Stimulated activated CD8-positive, alpha-beta memory T cell treated with anti-CD3 and anti-CD28 coated beads, Interleukin-12 subunit alpha, Interleukin-12 subunit beta, amount 100 ng/mL, for 1 hour (primary cell): ENCODE measurements at regions not wholly inside any gene's neighbourhood (a gene's known extent, or its start where the extent isn't known, plus 50 kb on each side); places are given as distances from the start of the nearest gene placed in this dataset.

Experiments used
- DNase-seq: peaks from one replicate; pipeline ENCODE4 v3.0.0-alpha.2; 2020; ENCODE audit warnings: low read depth

DNA sequence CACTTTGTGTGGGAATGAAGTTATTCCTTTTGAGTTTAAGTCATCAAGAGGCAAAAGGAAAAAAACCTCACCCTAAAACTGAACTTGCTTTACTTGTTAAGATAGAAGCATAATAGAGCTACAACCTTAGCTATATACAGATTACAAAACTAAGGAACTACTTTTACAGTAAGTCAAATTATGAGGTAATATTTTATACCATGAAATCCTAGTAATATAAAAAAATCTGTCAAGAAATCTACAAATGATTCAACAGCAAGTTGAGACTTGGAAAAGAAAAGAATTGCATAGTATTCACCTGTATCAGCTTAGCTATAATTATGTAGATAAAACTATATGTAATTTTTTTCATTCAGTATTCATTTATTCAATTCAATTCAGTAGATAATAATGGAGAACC, 335.3 kb downstream of the KLF5 start:
- DNase-seq, result no peak

DNA sequence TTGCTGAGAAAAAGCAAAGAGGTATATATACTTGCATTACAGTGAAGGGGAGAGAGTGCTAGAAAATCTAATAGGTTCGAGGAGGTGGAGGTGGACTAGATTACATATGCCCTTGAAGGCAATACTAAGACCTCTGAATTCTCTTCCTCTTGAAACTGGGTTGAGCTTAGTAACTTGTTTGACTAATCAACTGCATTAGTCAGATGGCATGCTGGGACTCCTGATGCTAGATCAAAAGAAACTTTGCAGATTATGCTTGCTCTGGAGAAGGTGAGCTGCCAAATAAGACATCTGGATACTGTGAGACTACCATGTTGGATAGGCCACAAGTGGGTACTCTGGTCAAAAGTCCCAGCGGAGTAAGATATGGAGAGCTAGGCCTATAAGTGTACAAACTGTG, 331.3 kb downstream of the KLF5 start:
- DNase-seq, result no peak

DNA sequence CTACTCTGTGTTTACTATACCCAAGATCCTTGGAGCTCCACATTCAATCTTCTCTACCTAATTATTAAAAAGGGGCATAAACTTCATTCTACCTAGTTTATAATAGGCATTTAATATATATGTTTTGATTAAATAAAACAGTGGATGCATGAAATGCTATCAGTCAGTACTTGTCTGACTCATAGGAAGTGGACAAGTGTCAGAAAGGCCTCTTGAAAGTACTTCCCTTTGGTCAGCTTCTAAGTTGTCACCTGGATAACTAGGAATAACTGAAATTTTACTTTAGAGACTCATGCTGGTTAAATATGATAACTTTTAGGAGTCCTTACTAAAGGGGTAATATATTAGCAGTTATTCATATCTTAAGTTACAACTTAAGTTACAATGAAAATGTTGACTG, 329.8 kb downstream of the KLF5 start:
- DNase-seq, result no peak

DNA sequence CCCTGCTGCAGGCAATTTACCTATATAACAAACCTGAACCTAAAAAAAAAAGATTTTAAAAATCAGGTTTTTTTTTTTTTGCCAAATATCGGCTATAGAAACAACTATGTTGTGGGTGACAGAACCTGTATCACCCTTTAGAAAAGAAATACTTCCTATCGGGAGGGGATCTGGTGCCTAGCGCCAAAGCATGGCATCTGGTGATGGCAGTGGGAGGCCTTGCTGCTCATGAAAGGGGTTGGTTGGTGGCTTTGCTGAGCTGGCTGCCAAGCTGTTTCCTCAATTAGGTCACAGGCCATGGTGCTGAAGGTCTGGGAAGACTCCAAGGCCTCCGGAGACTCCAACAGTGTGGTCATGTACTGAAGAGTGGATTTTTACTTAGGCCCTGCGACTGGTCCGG, 328.5 kb downstream of the KLF5 start:
- DNase-seq, result no peak

DNA sequence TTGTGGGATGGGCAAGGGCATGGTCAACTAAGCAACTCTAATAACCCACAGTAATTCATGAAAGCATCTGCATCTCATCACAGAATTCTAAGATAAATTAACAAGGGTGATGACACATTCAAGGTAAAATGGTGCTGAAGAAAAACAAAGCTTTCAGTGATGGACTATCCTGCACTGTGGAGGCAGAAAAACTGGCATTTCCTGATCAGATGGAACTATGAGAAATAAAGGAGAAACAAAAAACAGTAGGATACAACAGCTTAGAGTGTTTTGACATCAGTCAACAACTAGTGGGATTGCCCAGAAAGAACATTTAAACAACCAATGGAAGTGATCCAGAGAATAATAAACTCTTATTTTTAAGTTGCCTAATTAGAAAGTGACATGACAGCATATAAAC, 327.0 kb downstream of the KLF5 start:
- no peak for DNase-seq

DNA sequence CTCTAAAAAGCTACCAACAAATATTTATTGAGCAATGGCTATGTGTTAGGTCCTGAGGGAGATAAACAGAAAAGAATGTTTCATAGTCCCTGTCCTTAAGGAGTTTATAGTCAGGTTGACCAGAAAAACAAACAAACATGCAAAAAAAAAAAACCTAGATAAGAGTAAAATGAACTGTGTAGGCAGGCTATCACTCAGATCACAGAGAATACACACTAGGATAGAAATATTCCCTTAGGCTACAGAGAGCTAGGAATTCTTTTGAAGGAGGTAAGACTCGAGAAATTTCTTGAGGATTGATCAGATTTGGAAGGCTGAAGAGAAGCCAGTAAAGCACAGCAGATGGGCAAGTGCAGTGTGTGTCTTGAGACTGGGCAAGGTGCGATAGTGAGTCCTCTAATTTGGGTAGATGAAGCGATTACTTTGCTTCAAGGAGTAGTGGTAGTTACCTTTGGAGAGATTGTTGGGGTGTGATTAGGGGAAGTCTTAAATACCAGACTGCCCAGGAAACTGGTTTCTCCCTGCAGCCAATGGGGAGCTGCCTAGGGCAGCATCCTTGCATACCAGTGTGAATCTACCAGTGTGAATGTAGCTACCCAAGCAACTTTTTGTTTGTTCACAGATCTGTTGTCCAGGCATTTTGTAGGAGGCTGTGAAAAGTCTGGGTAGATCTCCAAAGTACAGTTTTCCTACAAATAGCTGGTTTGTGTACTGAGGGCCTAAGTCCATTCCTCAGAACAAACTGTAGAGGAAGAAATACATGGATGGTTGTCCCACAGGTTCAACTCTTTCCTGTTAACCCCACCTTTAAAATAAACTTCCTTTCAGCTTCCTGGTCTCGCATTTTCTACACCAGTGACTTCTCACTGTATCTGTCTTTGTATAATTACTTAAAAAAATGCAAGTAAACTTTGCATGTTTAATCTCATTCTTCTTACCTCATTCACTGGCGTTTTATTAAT, 314.1 kb downstream of the KLF5 start:
- DNase-seq, result no peak

DNA sequence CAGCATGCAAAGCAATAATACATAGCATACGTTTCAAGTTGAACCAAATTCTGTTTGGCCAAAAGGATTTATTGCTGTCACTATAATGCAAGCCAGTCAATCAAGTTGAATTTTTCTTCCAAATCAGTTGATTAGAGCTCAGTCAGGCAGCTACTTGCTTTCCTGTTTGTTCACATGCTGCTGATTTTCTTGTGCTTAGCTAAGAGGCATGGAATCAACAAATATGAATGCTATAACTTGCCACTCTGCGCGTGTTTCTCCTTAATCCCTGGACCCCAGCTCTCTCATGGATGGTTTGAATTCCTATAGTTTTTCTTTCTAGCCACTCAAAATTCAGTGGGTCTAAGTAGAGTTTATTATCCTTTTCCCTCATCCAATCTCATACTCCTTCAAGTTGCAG, 311.3 kb downstream of the KLF5 start:
- no peak for DNase-seq

DNA sequence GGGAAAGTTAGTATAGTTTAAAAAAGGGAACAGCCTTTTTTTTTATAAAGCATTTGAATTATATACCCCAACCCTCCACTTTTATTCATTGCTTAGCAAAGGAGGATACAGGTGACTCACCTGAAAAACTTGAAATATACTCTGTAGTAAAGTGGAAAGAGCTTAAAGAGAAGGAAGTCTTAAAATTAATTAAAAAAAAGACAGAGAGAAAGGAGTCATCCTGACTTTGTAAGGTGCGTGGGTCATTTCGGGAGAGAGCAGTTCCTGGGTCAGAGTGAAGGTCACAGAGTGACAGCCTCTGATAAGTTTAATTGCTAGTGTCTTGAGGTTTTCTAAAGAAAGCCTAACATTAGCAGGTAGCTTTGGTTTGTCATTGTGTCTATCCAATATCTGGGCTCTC, 310.3 kb downstream of the KLF5 start:
- DNase-seq, result no peak

DNA sequence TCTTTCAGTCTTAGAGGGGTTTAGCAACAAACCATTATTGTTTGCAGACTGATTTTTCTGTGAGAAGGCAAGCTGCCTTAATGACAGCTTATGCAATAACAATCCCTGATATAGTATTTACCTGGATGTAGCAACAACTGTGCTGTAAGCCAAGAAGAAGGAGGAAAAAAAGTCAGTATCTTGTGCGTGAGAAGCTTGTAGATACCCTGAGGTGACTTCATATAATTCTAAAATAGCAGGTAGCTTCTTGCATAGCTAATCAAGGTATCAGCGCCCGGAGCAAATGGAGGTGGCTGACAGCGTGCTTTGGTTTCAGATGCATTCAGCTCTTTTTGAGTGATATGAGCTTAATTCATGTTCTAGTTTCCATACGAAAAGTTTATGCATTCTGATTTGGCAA, 309.8 kb downstream of the KLF5 start:
- no peak for DNase-seq

DNA sequence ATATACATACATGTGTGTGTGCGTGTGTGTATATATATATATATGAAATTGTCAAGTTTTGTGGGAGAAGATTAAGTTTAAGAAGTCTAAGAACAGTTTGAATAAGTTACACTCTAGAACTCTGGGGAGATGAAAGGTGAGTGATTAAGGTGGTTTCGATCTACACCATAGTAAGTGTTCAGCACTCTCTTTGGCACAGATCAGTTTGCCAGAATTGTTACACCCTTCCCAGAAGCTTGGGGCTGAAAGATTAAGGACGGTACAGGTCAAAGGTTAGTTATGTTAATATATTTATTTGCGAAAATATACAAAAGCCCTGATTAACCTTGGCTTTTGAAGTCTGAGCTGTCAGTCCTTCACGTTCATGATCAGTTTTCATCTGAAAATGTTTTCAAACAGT, 309.1 kb downstream of the KLF5 start:
- no peak for DNase-seq

DNA sequence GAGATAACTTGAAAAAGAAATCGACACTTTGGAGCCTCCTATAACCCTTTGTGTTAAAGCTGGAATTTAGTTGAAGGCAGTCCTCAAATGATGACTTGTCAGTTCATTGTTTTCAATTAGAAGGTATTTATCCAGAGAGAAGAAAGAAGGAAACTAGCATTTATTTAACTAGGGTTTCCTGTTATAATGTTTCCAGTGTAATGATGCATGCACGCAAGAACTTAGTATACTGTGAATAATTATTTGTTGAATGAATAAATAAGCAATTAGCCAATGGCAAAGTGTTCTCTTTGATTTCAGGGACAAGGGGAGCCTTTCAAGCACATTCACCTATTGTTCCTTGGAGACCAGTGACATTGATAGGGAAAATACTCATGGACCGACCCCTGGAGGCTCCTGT, 307.4 kb downstream of the KLF5 start:
- DNase-seq, result no peak

DNA sequence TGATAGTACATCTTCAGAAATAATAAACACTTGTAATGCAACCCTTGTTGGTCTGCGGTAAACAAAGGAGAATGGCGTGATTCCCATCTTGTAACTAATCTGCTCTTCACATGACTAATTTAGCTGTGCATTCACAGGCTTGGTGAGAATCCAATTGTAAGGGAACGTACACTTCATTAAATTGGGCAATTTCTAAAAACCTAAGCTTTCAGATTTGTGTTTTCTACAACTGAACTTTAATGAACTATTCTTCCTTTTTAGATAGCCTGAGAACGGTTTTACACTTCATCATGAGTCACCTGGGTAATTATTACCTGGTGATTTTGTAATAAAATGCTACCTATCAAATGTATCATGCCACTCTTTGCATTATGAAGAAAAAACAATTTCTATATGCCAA, 306.9 kb downstream of the KLF5 start:
- DNase-seq, result no peak

DNA sequence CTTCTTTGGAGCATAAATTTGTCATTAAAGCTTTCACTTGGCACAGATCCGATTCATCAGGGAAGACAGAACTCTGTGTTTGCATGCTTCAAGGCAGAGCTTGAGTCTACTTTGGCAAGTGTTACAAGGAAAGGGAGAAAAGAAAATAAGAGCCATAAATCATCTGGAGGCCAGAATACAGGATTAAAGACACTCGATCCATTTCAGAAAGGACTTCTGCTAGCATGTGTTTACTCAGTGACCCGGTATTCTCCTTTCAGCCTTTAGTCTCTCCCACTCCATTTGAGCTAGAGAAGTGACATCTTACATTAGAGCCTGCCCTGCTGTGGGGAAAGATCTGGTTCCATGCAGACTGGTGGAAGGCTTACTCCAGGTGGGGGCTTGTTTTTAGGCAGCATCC, 306.4 kb downstream of the KLF5 start:
- no peak for DNase-seq

DNA sequence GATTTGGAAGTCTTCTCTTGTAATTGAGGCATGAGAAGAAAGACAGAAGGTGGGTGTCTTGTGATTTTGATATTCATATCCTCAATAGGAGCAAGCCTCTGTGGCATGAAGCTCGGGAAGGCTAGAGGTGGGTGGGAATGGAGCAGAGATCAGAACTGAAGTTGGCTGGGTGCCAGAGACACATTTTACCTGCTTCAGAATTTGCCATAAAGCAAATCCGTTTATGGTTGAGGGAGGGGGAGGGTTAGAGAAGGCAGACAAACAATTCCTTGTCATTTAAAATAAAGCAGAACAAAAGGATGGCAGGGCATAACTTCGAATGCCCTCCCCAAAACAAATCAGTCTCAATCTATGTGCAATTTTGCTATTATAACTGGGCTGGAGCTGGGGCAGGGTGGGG, 305.9 kb downstream of the KLF5 start:
- DNase-seq, result no peak

DNA sequence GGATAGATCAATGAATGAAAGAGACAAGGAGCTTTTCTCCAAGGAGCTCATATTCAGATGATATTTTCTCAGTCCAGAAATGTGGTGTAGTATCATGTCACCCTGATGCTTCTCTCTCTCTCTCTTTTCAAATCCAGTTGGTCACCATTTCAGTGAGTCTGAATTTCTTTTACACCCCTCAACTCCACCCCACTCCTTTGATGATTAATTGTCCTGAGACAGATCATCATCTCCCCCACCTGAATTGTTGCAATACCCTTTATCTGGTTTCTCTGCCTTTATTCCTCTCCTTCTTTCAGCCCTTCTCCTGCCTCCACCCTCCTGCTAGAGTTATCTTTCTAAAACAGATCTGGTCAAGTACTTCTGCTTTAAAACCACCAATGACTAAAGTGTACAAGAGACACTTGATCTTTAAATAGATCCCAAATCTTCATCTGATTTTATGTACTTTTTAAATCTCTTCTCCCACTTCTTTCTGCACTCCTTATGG, 299.8 kb downstream of the KLF5 start:
- no peak for DNase-seq

DNA sequence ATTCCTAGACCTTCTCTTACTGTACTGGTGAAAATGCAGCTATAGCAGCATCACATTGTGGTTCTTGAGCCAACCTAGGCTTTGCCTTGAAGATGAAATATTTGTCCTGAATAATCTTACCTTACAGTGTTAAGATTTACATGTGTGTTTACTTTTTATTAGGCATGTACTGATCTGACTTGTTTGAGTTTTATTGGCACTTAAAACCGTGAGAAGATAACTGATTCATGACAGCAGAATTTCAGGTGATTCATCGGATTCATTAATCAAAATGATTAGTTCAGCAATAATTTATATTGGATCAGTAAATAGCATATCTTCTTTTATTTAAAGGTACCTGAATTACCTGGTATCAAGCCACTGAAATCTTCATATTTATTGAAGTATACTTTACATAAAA, 296.3 kb downstream of the KLF5 start:
- no peak for DNase-seq

DNA sequence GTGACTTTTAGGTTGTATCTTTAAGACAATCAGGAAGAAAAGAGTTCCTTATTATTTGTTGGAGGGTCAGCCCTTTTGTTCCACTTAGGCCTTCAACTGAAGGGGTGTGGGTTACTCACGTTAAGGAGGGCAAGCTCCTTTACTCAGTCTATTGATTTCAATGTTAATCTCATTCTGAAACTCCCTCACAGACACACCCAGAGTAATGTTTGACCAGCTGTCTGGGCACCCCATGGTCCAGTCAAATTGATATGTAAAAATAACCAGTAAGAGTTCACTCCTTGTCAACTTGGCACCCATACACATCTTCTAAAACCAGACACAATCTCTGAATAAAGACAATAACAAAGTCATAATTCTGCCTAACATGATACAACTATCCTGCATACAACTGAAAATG, 292.9 kb downstream of the KLF5 start:
- no peak for DNase-seq

DNA sequence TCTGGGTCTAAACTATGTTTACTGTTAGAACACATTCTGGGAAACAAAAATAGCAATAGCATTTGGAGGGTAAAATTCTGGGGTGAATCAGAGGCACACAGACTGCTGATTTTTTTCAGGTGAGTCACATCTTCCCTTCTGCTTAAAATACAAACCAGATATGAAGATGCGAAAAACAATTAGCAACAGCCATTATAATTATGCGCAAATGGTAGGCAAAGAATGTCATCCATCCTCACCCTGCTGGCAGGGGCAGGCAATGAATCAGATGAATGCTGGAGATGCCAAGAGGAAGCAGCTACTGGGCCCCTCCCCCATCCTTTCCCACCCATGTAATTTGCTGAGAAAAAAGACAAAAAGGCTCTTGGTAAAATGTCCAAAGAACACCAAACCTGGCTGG, 282.9 kb downstream of the KLF5 start:
- no peak for DNase-seq

DNA sequence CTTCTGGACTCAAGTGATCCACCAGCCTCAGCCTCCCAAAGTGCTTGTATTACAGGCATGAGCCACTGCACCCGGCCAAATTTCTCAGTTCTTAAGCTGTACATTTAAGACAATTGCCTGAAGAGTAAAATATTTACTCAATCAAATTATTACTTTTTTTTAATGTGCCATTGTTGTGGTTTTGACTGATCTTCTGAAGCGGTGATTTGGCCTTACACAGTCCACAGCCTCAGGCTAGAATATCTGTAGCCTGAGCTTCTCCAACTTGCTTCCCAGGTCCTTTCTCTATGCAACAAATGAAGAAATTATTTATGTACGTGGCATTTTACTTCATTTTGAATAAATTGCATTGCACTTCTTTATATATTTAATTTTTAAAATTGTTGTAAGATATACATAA, 281.3 kb downstream of the KLF5 start:
- DNase-seq, result no peak

DNA sequence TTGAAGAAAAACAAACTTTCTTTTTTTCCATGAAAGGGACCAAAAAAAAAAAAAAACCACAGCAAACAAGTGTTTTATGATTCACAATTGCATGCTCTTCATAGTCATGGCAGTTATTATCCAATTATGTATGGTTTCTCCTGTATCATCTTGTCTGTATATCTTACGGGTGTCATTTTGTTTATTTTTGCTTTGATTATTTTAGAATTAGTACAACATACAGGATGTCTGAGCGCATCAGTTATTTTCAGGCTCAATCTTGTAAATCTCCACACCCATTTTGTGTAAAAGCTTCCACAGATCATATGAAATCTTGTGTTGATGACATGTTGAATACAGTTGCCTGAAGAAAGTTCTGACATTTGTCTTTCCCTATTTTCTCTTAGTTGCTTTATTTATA, 280.3 kb downstream of the KLF5 start:
- no peak for DNase-seq

DNA sequence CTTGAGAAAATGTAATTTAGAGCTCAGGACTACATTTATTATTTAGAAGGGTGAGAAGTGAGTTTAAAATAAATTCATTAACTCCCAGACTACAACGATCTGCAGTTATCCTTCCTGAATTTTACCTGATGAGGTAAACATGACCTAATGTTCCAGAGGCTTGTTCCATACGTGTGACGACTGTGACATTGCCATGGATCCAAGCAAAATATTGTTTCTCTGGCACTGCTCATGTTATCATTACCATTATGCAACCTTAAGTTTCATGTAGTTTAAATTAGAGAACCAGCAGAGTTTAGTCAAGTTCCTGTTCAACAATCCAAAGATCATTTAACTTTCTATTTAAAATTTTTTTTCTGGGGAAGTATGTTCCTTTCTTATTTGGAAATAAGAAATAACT, 279.6 kb downstream of the KLF5 start:
- DNase-seq, result no peak

DNA sequence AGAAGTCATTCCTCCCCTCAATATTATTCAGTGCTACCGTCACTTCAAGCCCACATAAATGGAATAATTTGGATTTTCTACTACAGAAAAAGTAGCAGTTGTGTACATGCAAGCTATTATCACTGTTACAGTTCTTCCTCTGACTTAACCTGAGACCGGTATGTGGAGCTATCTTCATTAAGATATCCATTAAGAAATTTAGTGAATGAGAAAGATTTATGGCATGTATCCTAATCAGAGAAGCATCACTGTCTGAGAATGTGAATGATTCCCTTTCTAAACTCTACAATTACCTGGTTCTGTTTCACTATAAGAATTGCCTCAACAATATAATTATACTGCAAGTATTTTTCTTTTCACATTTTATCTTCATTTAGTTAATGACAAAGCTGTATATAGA, 278.7 kb downstream of the KLF5 start:
- DNase-seq, result no peak

DNA sequence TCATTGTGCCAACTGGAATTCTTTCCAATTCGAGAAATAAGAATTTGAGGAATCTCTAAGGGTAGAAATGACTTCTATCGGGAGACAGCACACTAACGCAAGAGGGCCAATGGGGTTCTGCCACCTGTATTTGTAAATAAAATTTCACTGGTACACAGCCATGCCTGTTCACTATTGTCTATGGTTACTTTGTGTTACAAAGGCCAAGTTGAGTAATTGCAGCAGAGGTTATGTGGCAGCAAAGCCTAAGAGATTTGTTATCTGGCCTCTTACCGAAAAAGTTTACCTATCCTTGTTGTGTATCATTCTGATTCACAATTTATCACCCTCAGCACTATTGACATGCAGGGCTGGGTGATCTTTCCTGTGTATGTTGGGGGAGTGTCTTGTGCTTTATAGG, 278.0 kb downstream of the KLF5 start:
- no peak for DNase-seq

DNA sequence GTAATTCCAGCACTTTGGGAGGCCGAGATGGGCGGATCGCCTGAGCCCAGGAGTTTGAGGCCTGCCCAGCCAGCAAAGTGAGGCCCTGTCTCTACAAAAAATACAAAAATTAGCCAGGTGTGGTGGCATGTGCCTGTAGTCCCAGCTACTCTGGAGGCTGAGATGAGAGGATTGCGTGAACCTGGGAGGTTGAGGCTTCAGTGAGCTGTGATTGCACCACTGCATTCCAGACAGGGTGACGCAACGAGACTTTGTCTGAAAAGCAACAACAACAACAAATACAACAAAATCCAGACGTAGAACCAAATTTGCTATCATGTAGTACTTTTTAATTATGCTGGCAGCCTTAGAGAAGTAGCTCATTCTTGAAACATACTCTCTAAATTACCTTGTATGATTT, 277.1 kb downstream of the KLF5 start:
- no peak for DNase-seq
